ENCODE measurements at regions not wholly inside any gene's neighbourhood (a gene's known extent, or its start where the extent isn't known, plus 50 kb on each side); places are given as distances from the start of the nearest gene placed in this dataset.

GRCh38 chr9:8179381-8180053 lies 379.9 kb upstream of the DMAC1 start:
- H3K9me3 ChIP-seq (ENCODE audit: control insufficient read depth, insufficient read depth, low read length), result no peaks in the 10 kb centered on the region
- intact Hi-C loops (cut with micrococcal nuclease), result loop anchor here (10.0 kb wide), 1 partner anchor 335 kb away; no protein-coding TSS in a partner anchor

GRCh38 chr9:8172000-8172399 lies 372.4 kb upstream of the DMAC1 start:
- TF ChIP-seq CTCF (IDR thresholded peaks at IDR 0.05), result no peak
- H3K4me3 Mint-ChIP-seq, result no peak overlapping the region
- H3K4me1 Mint-ChIP-seq, result no peaks in the 10 kb centered on the region
- Histone ChIP-seq H3K27me3 (ENCODE audit: control insufficient read depth, insufficient read depth, low read length) (no peaks in the 10 kb centered on the region), H3K4me1 (ENCODE audit: control insufficient read depth, insufficient read depth, low read length) (no peaks in the 10 kb centered on the region), H3K27ac (ENCODE audit: low read length) (no peak overlapping the region), H3K36me3 (ENCODE audit: control insufficient read depth, insufficient read depth, low read length) (no peaks in the 10 kb centered on the region), H3K4me3 (ENCODE audit: low read length) (no peak overlapping the region), H3K9me3 (ENCODE audit: control insufficient read depth, insufficient read depth, low read length) (no peaks in the 10 kb centered on the region)
- intact Hi-C loops (cut with micrococcal nuclease), result no loop called here
- no peak for ATAC-seq
- peaks cover 7% of the 10 kb centered on the region in 2 donors for H3K27me3 Mint-ChIP-seq (ENCODE audit: low read depth in 2 of 2)
- H3K9me3 Mint-ChIP-seq, result no peaks in the 10 kb centered on the region
- no peak for DNase-seq
- no CpG with 5 or more reads among the region's 2 CpGs for WGBS (ENCODE audit: insufficient coverage)
- H3K36me3 Mint-ChIP-seq, result no peaks in the 10 kb centered on the region
- no peak overlapping the region for H3K27ac Mint-ChIP-seq

More at GRCh38 chr9:8179381-8180053, 379.9 kb upstream of the DMAC1 start:
- Mint-ChIP-seq H3K27me3 (ENCODE audit: low read depth in 2 of 2) (peaks cover 0 to 13% of the 10 kb centered on the region in 2 donors), H3K36me3 (no peaks in the 10 kb centered on the region), H3K4me1 (no peaks in the 10 kb centered on the region), H3K27ac (no peak overlapping the region), H3K9me3 (no peaks in the 10 kb centered on the region), H3K4me3 (no peak overlapping the region)
- no peak for ATAC-seq
- Histone ChIP-seq H3K4me3 (ENCODE audit: low read length) (no peak overlapping the region), H3K27ac (ENCODE audit: low read length) (no peak overlapping the region), H3K27me3 (ENCODE audit: control insufficient read depth, insufficient read depth, low read length) (no peaks in the 10 kb centered on the region), H3K36me3 (ENCODE audit: control insufficient read depth, insufficient read depth, low read length) (no peaks in the 10 kb centered on the region), H3K4me1 (ENCODE audit: control insufficient read depth, insufficient read depth, low read length) (no peaks in the 10 kb centered on the region)
- DNase-seq, result no peak
- WGBS (ENCODE audit: insufficient coverage), result 83% methylated on average over 2 of the region's 3 CpGs
- TF ChIP-seq CTCF (IDR thresholded peaks at IDR 0.05), result no peak

GRCh38 chr9:8168916-8169438 lies 369.4 kb upstream of the DMAC1 start:
- H3K9me3 Mint-ChIP-seq, result no peaks in the 10 kb centered on the region
- Histone ChIP-seq H3K4me1 (ENCODE audit: control insufficient read depth, insufficient read depth, low read length) (no peaks in the 10 kb centered on the region), H3K27me3 (ENCODE audit: control insufficient read depth, insufficient read depth, low read length) (no peaks in the 10 kb centered on the region), H3K9me3 (ENCODE audit: control insufficient read depth, insufficient read depth, low read length) (no peaks in the 10 kb centered on the region), H3K4me3 (ENCODE audit: low read length) (no peak overlapping the region), H3K27ac (ENCODE audit: low read length) (no peak overlapping the region), H3K36me3 (ENCODE audit: control insufficient read depth, insufficient read depth, low read length) (no peaks in the 10 kb centered on the region)
- TF ChIP-seq CTCF (IDR thresholded peaks at IDR 0.05), result no peak
- no CpG with 5 or more reads among the region's 2 CpGs for WGBS (ENCODE audit: insufficient coverage)
- DNase-seq (no peak), ATAC-seq (no peak)
- H3K27me3 Mint-ChIP-seq (ENCODE audit: low read depth in 2 of 2), result peaks cover 7 to 11% of the 10 kb centered on the region in 2 donors
- H3K36me3 Mint-ChIP-seq, result no peaks in the 10 kb centered on the region
- H3K27ac Mint-ChIP-seq, result no peak overlapping the region
- no peaks in the 10 kb centered on the region for H3K4me1 Mint-ChIP-seq
- H3K4me3 Mint-ChIP-seq, result no peak overlapping the region
- intact Hi-C loops (cut with micrococcal nuclease), result no loop called here

- Histone ChIP-seq H3K27me3 (ENCODE audit: control insufficient read depth, insufficient read depth, low read length) (no peaks in the 10 kb centered on the region), H3K4me3 (ENCODE audit: low read length) (no peak overlapping the region), H3K9me3 (ENCODE audit: control insufficient read depth, insufficient read depth, low read length) (no peaks in the 10 kb centered on the region), H3K36me3 (ENCODE audit: control insufficient read depth, insufficient read depth, low read length) (no peaks in the 10 kb centered on the region), H3K27ac (ENCODE audit: low read length) (no peak overlapping the region), H3K4me1 (ENCODE audit: control insufficient read depth, insufficient read depth, low read length) (no peaks in the 10 kb centered on the region)
- WGBS (ENCODE audit: insufficient coverage), result 87% methylated on average over 1 of the region's 1 CpG
- DNase-seq (no peak), ATAC-seq (no peak)
- Mint-ChIP-seq H3K9me3 (no peaks in the 10 kb centered on the region), H3K4me3 (no peak overlapping the region), H3K4me1 (no peaks in the 10 kb centered on the region), H3K36me3 (no peaks in the 10 kb centered on the region), H3K27me3 (ENCODE audit: low read depth in 2 of 2) (no peaks in the 10 kb centered on the region), H3K27ac (no peak overlapping the region)
- intact Hi-C loops (cut with micrococcal nuclease), result no loop called here
- no peak for TF ChIP-seq CTCF (IDR thresholded peaks at IDR 0.05)
Observed at GRCh38 chr9:8160787-8161186, 361.2 kb upstream of the DMAC1 start.
